ENCODE measurements at regions not wholly inside any gene's neighbourhood (a gene's known extent, or its start where the extent isn't known, plus 50 kb on each side); places are given as distances from the start of the nearest gene placed in this dataset.
"Not testable (repeated sequence)": the region's sequence is repeated elsewhere in the genome, so short reads cannot be mapped to it uniquely, and the experiment has no call there.

DNA sequence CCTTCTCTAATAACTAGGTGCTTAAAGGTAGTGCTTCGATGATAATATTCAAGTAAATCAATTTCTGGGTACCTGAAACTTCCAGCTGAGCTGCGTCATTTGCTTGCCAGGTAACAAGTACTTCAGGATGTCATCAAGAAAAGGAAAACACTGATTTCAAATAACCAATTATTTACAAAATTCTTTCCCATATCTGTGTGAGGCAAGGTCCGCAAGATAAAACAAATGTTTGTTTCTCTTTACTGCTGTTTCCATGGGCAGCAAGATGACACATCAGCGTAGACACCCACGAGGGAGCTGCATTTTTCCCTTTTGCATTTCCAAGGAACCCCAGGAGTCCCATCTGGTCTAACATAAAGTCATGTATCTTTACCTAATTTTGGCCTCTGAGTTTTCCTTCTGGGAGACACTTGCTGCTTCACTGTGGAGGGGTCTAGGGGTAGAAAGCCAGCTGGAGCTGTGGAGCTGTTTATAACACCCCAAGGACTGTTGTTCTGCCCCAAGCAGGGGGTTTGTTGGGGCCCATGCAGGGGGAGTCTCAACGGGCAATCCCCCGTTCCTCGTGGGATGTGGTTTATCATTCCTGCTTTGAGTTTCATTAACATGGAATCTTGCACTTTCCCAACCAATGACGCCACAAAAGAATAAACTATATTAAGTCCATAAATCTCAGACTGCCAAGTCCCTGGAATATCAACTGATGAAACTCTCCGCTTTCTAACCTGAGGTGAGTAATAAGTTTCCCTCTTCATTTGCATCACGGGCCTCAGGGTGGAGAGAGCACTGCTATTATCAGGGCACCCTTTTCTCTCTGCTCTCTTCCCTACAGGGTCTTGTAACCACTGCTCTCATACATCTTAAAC, 112.8 kb upstream of the PELI2 start:
- 66 to 67% methylated on average over 11 of the region's 11 CpGs for WGBS, 2 donors
- TF ChIP-seq POLR2A (IDR thresholded peaks at IDR 0.05): no peak
- TF ChIP-seq, protein P1, sequence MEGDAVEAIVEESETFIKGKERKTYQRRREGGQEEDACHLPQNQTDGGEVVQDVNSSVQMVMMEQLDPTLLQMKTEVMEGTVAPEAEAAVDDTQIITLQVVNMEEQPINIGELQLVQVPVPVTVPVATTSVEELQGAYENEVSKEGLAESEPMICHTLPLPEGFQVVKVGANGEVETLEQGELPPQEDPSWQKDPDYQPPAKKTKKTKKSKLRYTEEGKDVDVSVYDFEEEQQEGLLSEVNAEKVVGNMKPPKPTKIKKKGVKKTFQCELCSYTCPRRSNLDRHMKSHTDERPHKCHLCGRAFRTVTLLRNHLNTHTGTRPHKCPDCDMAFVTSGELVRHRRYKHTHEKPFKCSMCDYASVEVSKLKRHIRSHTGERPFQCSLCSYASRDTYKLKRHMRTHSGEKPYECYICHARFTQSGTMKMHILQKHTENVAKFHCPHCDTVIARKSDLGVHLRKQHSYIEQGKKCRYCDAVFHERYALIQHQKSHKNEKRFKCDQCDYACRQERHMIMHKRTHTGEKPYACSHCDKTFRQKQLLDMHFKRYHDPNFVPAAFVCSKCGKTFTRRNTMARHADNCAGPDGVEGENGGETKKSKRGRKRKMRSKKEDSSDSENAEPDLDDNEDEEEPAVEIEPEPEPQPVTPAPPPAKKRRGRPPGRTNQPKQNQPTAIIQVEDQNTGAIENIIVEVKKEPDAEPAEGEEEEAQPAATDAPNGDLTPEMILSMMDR (IDR thresholded peaks at IDR 0.05): no peak
- no peaks in the 10 kb centered on the region for H3K27me3 ChIP-seq

DNA sequence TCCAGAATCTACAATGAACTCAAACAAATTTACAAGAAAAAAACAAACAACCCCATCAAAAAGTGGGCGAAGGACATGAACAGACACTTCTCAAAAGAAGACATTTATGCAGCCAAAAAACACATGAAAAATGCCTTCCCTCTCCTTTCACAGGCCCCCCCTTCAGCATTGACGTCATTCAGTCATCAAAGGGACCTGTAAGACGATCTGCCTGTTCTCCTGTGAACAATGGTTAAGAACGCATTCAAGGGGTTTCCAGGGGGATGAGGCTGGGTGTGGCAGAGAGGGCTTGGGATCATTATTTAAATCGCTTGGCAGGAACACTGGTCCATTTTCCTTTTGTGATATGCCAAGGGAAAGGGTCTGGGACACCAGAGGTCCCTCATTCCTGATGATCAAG, 110.7 kb upstream of the PELI2 start:
- H3K4me1 ChIP-seq; H3K27me3 ChIP-seq; H3K4me3 ChIP-seq (replicated peaks in 1 of 3); DNase-seq; H3K27ac ChIP-seq; intact Hi-C loops (cut with DNase I); H3K9me3 ChIP-seq; H3K36me3 ChIP-seq: not testable (repeated sequence)
- WGBS, 2 donors: 67 to 73% methylated on average over 5 of the region's 5 CpGs

More for the DNA sequence above, 112.8 kb upstream of the PELI2 start:
- Histone ChIP-seq H3K4me1 (no peaks in the 10 kb centered on the region), H3K36me3 (no peaks in the 10 kb centered on the region), H3K9me3 (no peaks in the 10 kb centered on the region), H3K4me3 (replicated peaks in 1 of 3) (no peak overlapping the region), H3K27ac (no peak overlapping the region)
- intact Hi-C loops (cut with DNase I): no loop called here
- DNase-seq: no peak

DNA sequence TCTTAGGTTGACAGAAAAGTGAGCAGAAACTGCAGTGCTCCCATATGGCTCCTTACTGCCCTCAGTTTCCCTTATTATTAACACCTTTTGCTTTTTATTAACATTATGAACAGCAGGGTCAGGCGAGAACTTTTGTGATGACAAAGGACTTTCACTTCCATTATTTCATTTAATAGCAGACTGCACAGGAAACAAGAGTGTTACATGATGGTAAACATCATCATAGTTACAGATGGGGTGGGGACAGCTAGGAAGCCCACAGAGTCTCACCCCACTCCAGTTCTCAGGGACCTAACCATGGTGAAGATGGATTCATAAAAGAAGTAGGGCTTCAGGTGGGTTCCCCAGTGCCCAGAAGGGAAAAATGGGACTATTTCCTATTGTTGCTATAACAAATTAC, 110.1 kb upstream of the PELI2 start:
- no peaks in the 10 kb centered on the region for H3K36me3 ChIP-seq
- intact Hi-C loops (cut with DNase I): no loop called here
- no peaks in the 10 kb centered on the region for H3K4me1 ChIP-seq
- H3K27me3 ChIP-seq: no peaks in the 10 kb centered on the region
- H3K4me3 ChIP-seq (replicated peaks in 1 of 3): no peak overlapping the region
- DNase-seq: no peak
- 65 to 75% methylated on average over 1 of the region's 1 CpG for WGBS, 2 donors
- H3K9me3 ChIP-seq: no peaks in the 10 kb centered on the region
- H3K27ac ChIP-seq: no peak overlapping the region
- no peak for TF ChIP-seq POLR2A (IDR thresholded peaks at IDR 0.05)
- TF ChIP-seq, protein P1 (IDR thresholded peaks at IDR 0.05): no peak

DNA sequence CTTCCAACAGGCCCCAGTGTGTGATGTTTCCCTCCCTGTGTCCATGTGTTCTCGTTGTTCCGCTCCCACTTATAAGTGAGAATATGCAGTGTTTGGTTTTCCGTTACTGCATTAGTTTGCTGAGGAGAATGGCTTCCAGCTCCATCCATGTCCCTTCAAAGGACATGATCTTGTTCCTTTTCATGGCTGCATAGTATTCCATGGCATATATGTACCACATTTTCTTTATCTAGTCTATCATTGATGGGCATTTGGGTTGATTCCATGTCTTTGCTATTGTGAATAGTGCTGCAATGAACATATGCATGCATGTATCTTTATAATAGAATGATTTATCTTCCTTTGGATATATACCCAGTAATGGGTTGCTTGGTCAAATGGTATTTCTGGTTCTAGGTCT, 109.5 kb upstream of the PELI2 start:
- intact Hi-C loops (cut with DNase I); DNase-seq; H3K4me3 ChIP-seq (replicated peaks in 1 of 3); H3K27ac ChIP-seq; H3K9me3 ChIP-seq; H3K36me3 ChIP-seq; H3K27me3 ChIP-seq; H3K4me1 ChIP-seq: not testable (repeated sequence)
- 93% methylated on average over 3 of the region's 3 CpGs for WGBS, 2 donors

DNA sequence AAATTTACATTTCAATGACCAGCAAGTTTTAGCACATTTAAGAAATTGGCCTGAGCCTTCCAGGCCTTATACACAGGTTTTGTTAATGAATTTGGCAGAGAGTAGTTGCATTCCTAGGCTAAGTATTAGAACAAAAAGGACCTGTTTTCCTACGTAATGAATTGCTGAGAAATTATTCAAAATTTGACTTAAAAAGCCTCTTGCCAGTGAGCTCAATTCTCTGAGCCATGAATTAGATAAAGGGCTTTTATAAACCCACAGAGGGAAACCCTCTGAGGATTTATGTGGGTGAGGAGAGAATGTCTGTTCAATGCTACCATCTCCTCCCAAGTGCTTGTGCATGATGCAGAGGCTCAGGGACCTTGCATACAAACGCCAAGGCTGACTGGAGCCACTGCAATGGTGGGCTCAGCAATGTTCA, 94.5 kb upstream of the PELI2 start:
- 80 to 81% methylated on average over 2 of the region's 2 CpGs for WGBS, 2 donors
- no peak overlapping the region for H3K27ac ChIP-seq
- DNase-seq: no peak
- TF ChIP-seq, protein P1 (IDR thresholded peaks at IDR 0.05): no peak
- no peak for TF ChIP-seq POLR2A (IDR thresholded peaks at IDR 0.05)
- no peaks in the 10 kb centered on the region for H3K4me1 ChIP-seq
- H3K27me3 ChIP-seq: no peaks in the 10 kb centered on the region
- H3K36me3 ChIP-seq: no peaks in the 10 kb centered on the region
- H3K9me3 ChIP-seq: no peaks in the 10 kb centered on the region
- intact Hi-C loops (cut with DNase I): no loop called here
- no peak overlapping the region for H3K4me3 ChIP-seq (replicated peaks in 1 of 3)

DNA sequence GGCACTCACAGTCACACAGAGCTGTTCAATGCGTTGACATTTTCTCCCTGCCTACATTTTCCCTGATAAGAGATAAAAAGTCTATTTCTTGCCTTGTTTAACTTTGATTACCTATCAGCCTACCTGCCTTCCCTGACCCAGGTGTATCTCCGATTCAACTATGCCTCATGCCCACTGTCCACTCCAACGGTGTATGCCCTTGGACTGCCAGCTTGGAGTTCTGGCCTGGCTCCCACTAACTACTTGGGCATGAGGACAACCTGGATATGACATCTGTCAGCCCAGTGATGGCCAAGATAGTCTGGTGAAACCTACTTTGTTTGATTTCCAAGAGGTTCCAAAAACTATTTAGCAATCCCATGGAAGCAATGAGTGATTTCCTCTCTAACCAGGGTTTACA, 93.0 kb upstream of the PELI2 start:
- no peak for TF ChIP-seq POLR2A (IDR thresholded peaks at IDR 0.05)
- TF ChIP-seq, protein P1 (IDR thresholded peaks at IDR 0.05): no peak
- intact Hi-C loops (cut with DNase I): no loop called here
- Histone ChIP-seq H3K4me1 (no peaks in the 10 kb centered on the region), H3K27me3 (no peaks in the 10 kb centered on the region), H3K4me3 (replicated peaks in 1 of 3) (no peak overlapping the region), H3K9me3 (no peaks in the 10 kb centered on the region), H3K27ac (no peak overlapping the region), H3K36me3 (no peaks in the 10 kb centered on the region)
- 78 to 82% methylated on average over 3 of the region's 3 CpGs for WGBS, 2 donors
- no peak for DNase-seq

All from thyroid gland (tissue), 4 donors.